GM19328 (cell line): ENCODE measurements at regions not wholly inside any gene's neighbourhood (a gene's known extent, or its start where the extent isn't known, plus 50 kb on each side); places are given as distances from the start of the nearest gene placed in this dataset.
"Not testable (repeated sequence)": the region's sequence is repeated elsewhere in the genome, so short reads cannot be mapped to it uniquely, and the experiment has no call there.

ENCODE experiments used
- ATAC-seq: cut with Tn5 transposase; IDR thresholded peaks from one replicate; pipeline ENCODE4 v1.9.1; 2021; ENCODE audit warnings: mild to moderate bottlenecking, moderate library complexity; ENCODE audit not compliant: unreplicated experiment

- ATAC-seq: no peak
Measured at GRCh38 chr6:68077661-68078060, 557.4 kb upstream of the ADGRB3 start.

- no peak for ATAC-seq
Measured at GRCh38 chr6:68071740-68072139, 563.3 kb upstream of the ADGRB3 start.

DNA sequence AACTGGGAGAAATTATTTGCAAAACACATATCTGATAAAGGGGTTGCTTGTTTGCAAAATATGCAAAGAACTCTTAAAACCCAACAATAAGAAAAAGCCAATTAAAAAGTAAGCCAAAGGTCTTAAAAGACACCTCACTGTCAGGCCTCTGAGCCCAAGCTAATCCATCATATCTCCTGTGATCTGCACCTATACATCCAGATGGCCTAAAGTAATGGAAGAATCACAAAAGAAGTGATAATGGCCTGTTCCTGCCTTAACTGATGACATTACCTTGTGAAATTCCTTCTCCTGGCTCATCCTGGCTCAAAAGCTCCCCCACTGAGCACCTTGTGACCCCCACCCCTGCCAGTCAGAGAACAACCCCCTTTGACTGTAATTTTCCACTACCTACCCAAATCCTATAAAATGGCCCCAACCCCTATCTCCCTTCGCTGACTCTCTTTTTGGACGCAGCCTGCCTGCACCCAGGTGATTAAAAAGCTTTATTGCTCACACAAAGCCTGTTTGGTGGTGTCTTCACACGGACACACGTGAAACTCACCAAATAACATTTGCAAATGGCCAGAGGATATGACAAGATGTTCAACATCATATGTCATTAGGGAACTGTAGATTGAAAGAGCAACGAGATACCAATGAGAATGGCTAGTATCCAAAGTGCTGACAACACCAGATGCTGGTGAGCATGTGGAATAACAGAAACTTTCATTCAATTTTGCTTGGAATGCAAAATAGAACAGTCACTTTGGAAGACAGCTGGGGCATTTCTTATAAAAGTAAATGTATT lies 565.0 kb upstream of the ADGRB3 start:
- ATAC-seq: no peak

GRCh38 chr6:68059899-68060298 lies 575.2 kb upstream of the ADGRB3 start:
- no peak for ATAC-seq

GRCh38 chr6:68059261-68059660 lies 575.8 kb upstream of the ADGRB3 start:
- ATAC-seq: no peak

DNA sequence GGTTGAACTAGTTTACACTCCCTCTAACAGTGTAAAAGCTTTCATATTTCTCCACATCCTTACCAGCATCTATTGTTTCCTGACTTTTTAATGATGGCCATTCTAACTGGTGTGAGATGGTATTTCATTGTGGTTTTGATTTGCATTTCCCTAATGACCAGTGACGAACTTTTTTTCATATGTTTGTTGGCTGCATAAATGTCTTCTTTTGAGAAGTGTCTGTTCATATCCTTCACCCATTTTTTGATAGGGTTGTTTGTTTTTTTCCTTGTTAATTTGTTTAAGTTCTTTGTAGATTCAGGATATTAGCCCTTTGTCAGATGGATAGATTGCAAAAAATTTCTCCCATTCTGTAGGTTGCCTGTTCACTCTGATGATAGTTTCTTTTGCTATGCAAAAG lies 578.5 kb upstream of the ADGRB3 start:
- ATAC-seq: not testable (repeated sequence)

GRCh38 chr6:68054756-68055155 lies 580.3 kb upstream of the ADGRB3 start:
- ATAC-seq: no peak

GRCh38 chr6:68053805-68054373 lies 581.2 kb upstream of the ADGRB3 start:
- no peak for ATAC-seq

DNA sequence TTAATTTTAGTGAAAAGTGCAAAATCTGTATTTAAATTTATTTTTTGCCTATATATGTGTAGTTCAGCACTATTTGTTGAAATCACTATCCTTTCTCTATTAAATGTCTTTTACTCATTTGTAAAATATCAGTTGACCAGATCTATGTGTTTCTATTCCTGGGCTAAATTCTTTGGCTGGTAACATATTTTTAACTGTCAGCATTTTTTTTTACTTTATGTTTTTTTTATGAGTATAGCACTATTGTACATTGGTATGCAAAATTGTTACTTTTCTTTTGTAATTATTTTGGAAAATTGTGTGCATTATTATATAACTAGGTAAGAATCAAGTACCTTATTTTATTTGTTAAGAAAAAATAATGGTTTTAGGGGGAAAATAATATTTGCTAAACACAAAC lies 582.8 kb upstream of the ADGRB3 start:
- no peak for ATAC-seq

GRCh38 chr6:68049562-68049961 lies 585.5 kb upstream of the ADGRB3 start:
- ATAC-seq: no peak

DNA sequence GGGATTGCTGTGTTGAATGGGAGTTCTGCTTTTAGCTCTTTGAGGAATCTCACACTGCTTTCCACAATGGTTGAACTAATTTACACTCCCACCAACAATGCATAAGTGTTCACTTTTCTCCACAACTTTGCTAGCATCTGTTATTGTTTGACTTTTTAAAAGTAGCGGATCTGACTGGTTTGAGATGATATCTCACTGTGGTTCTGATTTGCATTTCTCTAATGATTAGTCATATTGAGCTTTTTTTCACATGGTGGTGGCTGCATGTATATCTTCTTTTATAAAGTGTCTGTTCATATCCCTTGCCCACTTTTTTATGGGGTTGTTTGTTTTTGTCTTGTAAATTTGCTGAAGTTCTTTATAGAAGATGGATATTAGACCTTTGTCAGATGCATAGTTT lies 588.3 kb upstream of the ADGRB3 start:
- ATAC-seq: no peak

DNA sequence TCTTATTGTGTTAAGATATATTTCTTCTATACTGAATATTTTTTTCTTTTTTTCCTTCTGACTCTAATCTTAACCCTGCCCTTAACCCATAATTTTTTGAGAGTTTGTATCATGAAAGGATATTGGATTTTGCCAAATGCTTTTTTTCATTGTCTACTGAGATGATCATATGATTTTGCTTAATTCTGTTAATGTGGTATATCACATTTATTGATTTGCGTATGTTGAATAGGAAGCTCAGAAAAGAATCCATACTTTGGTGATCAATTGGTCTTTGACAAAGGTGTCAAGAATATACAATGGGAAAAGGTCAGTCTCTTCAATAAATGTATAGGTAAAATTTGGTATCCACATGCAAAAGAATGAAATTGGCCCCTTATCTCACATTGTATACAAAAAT lies 588.8 kb upstream of the ADGRB3 start:
- no peak for ATAC-seq

DNA sequence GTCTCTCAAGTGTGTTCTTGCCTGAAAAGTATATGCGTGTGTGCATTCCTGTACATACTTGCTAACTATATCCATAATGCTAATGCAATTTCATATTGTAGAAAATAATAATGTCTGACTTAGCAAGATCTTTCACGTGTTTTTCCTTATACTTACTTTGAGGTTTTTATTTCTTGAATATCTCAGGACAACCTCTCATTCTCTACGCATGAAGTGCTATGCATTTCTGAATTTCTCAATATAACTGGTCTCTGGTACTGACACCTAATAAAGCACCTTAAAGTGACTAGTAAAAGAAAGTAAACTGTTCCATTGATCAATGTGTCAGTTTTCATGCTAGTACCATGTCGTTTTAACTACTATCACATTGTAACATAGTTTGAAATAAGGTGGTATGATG lies 589.9 kb upstream of the ADGRB3 start:
- no peak for ATAC-seq

DNA sequence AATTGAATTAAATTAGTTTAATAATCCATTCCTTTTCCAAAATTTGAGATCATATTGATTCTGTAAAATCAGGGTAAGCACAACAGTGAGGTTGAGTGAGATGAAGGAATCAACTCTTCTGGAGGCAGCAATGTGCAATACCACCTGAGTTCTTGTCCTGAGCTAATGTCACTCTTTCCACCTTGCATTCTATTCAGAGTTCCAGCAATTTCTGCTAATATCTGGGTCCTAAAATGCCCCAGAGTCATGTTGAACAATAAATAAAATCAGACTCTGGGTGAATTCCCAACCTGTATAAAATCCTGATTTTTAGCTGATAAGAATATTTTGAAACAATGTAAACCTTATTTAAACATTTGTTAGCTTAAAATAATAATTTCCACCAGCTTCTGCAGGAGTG lies 590.8 kb upstream of the ADGRB3 start:
- ATAC-seq: no peak

GRCh38 chr6:68043122-68043398 lies 592.0 kb upstream of the ADGRB3 start:
- no peak for ATAC-seq

- ATAC-seq: no peak
Measured at GRCh38 chr6:68042339-68043121, 592.6 kb upstream of the ADGRB3 start.

GRCh38 chr6:68040780-68041179 lies 594.3 kb upstream of the ADGRB3 start:
- ATAC-seq: no peak

DNA sequence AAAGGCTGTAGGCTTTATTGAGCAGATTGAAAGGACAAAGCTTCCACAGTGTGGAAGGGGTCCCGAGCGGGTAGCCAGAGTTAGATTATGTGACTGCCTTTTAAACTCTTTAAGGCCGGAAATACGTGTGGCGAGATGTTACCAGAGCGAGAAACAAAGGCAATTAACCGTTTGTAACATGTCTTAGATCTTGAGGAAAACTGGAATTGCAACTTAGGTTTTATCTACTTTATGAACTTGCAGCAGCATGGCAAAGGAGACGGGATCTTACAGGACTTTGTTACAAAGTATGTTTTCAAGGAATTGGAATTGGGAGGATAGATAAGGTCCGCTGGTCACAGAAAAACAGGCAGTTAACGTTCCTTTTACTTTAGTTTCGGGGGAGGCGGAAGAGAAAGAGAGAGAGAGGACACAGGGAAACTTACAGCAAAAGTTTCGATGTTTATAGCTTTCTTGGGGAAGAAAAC lies 594.7 kb upstream of the ADGRB3 start:
- ATAC-seq: no peak

DNA sequence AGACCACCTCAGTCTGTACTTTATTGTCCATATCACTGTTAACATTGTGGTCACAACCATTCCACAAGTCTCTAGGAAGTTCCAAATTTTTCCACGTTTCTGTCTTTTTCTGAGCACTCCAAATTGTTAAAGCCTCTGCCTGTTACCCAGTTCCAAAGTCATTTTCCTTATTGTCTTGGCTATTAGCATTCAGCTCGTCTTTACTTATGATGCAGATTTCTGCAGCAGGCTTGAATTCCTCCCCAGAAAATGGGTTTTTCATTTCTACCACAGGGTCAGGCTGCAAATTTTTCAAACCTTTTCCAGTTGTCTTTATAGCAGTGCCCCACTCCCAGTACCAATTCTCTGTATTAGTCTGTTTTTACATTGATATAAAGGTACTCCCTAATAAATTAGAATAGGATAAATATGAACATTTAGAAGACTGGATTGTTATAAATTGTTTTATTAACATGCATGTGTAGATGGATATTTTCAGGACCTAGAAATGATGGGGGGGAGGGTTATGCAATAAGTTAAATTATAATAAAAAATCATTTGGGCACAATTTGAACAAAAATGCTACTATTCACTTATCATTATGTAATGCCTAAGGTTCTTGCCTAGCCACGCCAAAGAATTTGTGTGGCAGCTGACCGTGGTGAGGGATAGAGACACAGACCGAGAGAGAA lies 595.3 kb upstream of the ADGRB3 start:
- no peak for ATAC-seq

DNA sequence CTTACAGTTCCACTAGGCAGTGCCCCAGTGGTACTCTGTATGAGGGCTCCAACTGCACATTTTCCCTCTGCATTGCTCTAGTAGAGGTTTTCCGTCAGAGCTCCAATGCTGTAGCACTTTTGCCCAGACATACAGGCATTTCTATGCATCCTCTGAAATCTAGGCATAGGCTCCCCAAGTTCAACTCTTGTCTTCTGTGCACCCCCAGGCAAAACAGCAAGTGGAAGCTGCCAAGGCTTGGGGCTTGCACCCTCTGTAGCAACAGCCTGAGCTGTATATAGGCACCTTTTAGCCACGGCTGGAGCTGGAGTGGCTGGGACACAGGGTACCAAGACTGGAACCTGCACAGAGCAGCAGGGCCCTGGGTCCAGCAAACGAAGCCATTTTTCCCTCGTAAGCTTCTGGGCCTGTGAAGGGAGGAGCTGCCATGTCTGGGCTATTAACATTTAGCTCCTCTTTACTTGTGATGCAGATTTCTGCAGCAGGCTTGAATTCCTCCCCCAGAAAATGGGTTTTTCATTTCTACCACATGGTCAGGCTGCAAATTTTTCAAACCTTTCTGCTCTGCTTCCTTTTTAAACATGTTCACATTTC lies 596.2 kb upstream of the ADGRB3 start:
- ATAC-seq: no peak

DNA sequence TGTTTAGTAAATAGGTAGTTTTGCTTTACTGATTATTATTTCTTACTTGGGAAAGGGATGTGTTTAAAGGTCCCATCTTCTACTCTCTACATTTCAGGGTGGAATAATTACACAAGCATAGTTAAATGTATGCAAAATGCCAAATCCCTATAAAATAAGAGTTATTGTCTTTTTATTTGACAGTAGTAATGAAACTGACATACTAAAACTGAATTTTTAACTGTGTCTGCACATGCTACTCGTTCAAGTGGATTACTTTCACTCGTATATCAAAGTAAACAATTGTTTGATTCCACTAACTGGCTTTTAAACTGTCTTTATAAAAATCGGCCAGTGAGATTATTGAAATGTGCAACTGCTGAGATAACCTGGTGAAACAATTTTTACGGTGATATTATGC lies 602.9 kb upstream of the ADGRB3 start:
- ATAC-seq: no peak
